Ovary (tissue), 7 donors: ENCODE measurements at regions not wholly inside any gene's neighbourhood (a gene's known extent, or its start where the extent isn't known, plus 50 kb on each side); places are given as distances from the start of the nearest gene placed in this dataset.

Experiments
- DNase-seq, 5 donors: peaks; one replicate each; pipeline ENCODE4 v3.0.0-alpha.2; 2019 to 2020
- H3K27ac ChIP-seq, 2 donors: fragments of 200-600 bp; one replicate each; pipeline versions ENCODE4 v1.5.1 to v1.8.0; 2019 to 2022
- H3K27me3 ChIP-seq: fragments of 200-600 bp; one replicate; pipeline ENCODE4 v1.8.0; 2022
- H3K36me3 ChIP-seq: fragments of 200-600 bp; sonication (generic); one replicate; pipeline ENCODE4 v1.5.1; 2019
- H3K4me1 ChIP-seq: one replicate; pipeline ENCODE4 v1.8.1; 2013; ENCODE audit warnings: mild to moderate bottlenecking, moderate library complexity; ENCODE audit not compliant: insufficient read depth
- H3K4me3 ChIP-seq: fragments of 200-600 bp; sonication (generic); one replicate; pipeline ENCODE4 v1.5.1; 2017
- H3K9me3 ChIP-seq, 2 donors: fragments of 200-600 bp in 1 of 2; sonication (generic) in 1 of 2; one replicate each; pipeline versions ENCODE4 v1.5.1 to v1.8.1; 2013 to 2019; ENCODE audit warnings: mild to moderate bottlenecking in 1 of 2, moderate library complexity in 1 of 2
- EP300 ChIP-seq: sonication (generic); formaldehyde crosslinking; IDR thresholded peaks from one replicate; pipeline ENCODE4 v1.6.1; 2017; ENCODE audit warnings: antibody characterized with exemption
- POLR2A ChIP-seq: fragments of 450-650 bp; IDR thresholded peaks from one replicate; pipeline ENCODE4 v1.6.1; 2017; ENCODE audit warnings: antibody characterized with exemption, mild to moderate bottlenecking, moderate library complexity
- WGBS, 3 donors: extraction: QIAGEN DNeasy Blood & Tissue Kit in 1 of 3; methylation state at CpG; one replicate each; pipeline versions ENCODE4 v1.1.5 to v1.1.7; 2013 to 2017; 5-methylcytosine and 5-hydroxymethylcytosine counted together
- intact Hi-C, 4 donors: fragments of 100-400 bp; cut with DNase I; formaldehyde crosslinking; loops; one replicate each; pipeline versions ENCODE4 v1.11.0 to v1.15.1; 2022 to 2023
- TF ChIP-seq, protein P1 (sequence below), 3 donors: fragments of 450-650 bp in 2 of 3; fragments of 200-600 bp in 1 of 3; IDR thresholded peaks; one replicate each; pipeline versions ENCODE4 v1.5.1 to v1.8.0; 2016 to 2022; ENCODE audit warnings: antibody characterized with exemption in 3 of 3, mild to moderate bottlenecking in 1 of 3
- donor health status: DM: no; HTN: no; CAD: no; lungs with moderate emphysema.
- donor health status: DM: no; HTN: no; CAD: no.
- donor health status: Bipolar disorder and iron deficiency.
- donor health status: DM: no; HTN: no; CAD: no.
- donor health status: DM: yes; HTN: yes; CAD: no.

DNA sequence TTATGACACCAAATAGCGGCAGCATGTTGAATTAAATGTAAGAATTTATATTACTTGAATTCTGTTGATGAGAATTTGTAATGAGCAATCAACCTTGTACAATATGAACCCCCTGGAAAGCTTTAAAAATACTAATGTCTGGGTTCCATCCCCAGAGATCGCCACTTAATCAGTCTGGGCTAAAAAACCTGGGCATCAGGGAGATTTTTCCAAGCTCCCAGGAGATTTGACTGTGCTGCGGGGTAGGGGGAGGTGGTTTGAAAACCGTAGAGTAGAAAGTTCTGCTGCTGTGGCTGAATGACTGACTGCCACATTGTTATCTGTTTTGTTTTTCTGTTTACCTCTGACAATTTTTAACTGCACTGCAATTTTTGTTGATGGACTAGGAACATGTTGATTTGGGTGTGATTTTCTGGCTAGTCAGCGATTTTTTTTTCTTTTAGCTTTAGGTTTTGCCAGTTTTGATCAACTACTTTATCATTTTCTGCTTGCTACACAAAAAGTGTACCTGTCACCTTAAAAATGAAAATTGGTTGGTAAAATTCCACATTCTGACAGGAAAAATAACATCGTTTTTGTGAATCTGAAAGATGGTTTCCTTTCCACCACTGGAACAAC lies 79.3 kb downstream of the PCTP start:
- Histone ChIP-seq H3K27ac (no peak overlapping the region), H3K9me3 (no peaks in the 10 kb centered on the region), H3K36me3 (no peaks in the 10 kb centered on the region), H3K4me3 (no peak overlapping the region), H3K27me3 (no peaks in the 10 kb centered on the region), H3K4me1 (no peaks in the 10 kb centered on the region)
- DNase-seq, result no peak
- TF ChIP-seq POLR2A (no peak), EP300 (no peak)
- TF ChIP-seq, protein P1, sequence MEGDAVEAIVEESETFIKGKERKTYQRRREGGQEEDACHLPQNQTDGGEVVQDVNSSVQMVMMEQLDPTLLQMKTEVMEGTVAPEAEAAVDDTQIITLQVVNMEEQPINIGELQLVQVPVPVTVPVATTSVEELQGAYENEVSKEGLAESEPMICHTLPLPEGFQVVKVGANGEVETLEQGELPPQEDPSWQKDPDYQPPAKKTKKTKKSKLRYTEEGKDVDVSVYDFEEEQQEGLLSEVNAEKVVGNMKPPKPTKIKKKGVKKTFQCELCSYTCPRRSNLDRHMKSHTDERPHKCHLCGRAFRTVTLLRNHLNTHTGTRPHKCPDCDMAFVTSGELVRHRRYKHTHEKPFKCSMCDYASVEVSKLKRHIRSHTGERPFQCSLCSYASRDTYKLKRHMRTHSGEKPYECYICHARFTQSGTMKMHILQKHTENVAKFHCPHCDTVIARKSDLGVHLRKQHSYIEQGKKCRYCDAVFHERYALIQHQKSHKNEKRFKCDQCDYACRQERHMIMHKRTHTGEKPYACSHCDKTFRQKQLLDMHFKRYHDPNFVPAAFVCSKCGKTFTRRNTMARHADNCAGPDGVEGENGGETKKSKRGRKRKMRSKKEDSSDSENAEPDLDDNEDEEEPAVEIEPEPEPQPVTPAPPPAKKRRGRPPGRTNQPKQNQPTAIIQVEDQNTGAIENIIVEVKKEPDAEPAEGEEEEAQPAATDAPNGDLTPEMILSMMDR (IDR thresholded peaks at IDR 0.05), result no peak
- intact Hi-C loops, result loop anchor here in 1 of 4 donors (10.0 kb wide), 1 partner anchor 65 kb away; no protein-coding TSS in a partner anchor
- 46 to 59% (median 47%) methylated on average over 6 of the region's 6 CpGs for WGBS, 3 donors

DNA sequence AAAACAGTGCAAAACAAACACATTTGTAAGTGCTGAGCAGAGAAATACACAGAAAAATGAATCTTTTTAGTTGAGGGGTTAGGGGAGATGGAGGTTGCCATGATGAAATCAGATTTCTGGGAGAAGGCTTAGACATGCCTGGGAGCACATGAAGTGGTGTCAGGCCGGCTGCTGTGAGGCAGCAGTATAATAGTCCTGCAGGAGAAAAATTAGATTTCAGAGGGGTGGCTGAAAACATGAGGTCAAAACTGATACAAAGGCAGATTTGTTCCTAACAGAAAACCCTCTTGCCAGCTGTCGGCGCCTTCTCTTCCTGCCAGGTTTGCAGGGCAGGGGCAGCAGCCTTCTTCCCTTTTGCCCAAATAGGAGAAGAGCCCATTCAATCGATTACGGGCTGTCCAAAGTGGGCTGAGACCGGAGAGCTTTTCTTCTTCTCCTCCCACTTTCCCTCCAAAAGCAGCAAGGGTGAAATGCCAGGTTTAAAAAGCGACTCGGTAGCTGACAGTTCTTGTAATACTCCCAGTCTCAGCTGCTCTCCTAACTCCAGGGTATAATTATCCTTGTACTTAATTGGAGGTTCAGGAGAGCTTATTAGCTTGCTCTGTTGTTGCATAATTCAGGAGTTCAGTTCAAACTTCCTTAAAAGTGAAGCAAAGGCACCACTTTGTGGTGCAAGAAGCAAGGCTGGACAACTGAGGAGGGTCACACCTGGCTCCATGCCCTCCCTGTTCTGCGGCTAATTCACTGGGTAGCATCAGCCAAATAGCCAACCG lies 80.0 kb downstream of the PCTP start:
- Histone ChIP-seq H3K27me3 (no peaks in the 10 kb centered on the region), H3K9me3 (no peaks in the 10 kb centered on the region), H3K4me3 (no peak overlapping the region), H3K27ac (no peak overlapping the region), H3K36me3 (no peaks in the 10 kb centered on the region), H3K4me1 (no peaks in the 10 kb centered on the region)
- no peak for DNase-seq
- WGBS, 3 donors, result 58 to 70% (median 67%) methylated on average over 10 of the region's 10 CpGs
- intact Hi-C loops, result no loop called here
- TF ChIP-seq, protein P1 (IDR thresholded peaks at IDR 0.05), result no peak
- TF ChIP-seq POLR2A (no peak), EP300 (no peak)

DNA sequence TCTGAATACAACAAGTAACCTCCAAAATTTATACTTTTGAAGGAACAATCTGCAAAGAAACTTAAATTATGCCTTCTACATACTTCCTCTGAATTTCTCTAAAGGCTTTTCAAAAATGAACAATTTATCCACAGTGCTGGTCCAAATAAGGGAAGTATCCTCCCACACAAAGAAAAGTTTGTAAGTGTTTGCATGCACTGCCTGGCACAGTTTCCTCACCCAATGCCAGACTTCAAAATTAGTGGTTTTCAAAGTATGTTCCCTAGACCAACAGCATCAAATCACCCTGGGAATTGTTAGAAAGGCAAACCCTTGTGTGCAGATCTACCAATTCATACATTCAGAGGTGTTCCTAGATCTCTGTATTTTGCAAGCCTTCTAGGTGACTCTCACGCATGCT lies 82.5 kb downstream of the PCTP start:
- Histone ChIP-seq H3K4me1 (no peaks in the 10 kb centered on the region), H3K27ac (no peak overlapping the region), H3K27me3 (no peaks in the 10 kb centered on the region), H3K4me3 (no peak overlapping the region), H3K36me3 (no peaks in the 10 kb centered on the region), H3K9me3 (no peaks in the 10 kb centered on the region)
- no peak for DNase-seq
- 86 to 92% (median 87%) methylated on average over 1 of the region's 1 CpG for WGBS, 3 donors
- TF ChIP-seq EP300 (no peak), POLR2A (no peak)
- TF ChIP-seq, protein P1 (IDR thresholded peaks at IDR 0.05), result no peak
- intact Hi-C loops, result no loop called here

DNA sequence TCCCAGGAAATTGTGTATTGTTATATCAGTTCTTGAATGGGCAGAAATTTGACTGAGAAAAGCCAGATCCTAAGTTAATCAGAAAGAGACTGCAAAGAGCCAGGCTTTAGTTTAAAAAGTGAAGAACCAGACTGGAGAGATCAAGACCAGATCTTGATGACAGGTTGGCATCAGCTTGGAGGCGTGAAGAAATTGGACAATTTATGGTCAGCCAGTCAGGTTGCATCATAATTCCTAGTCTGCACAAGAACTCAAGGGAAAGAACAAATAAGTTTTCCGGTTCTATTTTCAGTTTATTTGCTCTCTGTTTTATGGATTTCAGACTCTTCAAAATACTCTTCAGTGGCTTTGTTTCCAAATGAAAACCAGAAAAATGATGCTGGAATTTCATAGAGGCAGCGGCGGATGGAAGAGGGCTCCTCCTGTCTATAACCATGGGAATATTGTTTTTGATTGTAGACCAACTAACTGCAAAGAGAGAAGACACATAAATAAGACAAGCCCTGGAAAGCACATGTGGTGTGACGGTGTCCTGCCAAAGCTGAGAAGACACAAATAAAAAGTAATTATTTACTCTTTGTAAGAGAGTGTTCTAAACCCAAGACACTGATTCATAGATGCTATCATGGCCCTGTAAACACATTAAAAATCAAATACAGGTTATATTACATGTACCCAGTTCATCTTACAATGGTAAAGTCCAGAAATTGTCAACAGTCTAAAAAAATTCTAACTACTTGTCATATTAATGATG lies 91.7 kb downstream of the PCTP start:
- intact Hi-C loops, result no loop called here

More for the DNA sequence above, 91.7 kb downstream of the PCTP start:
- H3K9me3 ChIP-seq, result no peaks in the 10 kb centered on the region
- no peaks in the 10 kb centered on the region for H3K27me3 ChIP-seq
- DNase-seq, result no peak
- 66 to 70% (median 67%) methylated on average over 5 of the region's 5 CpGs for WGBS, 3 donors
- H3K36me3 ChIP-seq, result no peaks in the 10 kb centered on the region
- no peak for TF ChIP-seq POLR2A
- TF ChIP-seq, protein P1 (IDR thresholded peaks at IDR 0.05), result no peak
- TF ChIP-seq EP300, result no peak
- no peak overlapping the region for H3K27ac ChIP-seq
- H3K4me1 ChIP-seq, result no peaks in the 10 kb centered on the region
- H3K4me3 ChIP-seq, result no peak overlapping the region
